ENCODE measurements at regions not wholly inside any gene's neighbourhood (a gene's known extent, or its start where the extent isn't known, plus 50 kb on each side); places are given as distances from the start of the nearest gene placed in this dataset.

DNA sequence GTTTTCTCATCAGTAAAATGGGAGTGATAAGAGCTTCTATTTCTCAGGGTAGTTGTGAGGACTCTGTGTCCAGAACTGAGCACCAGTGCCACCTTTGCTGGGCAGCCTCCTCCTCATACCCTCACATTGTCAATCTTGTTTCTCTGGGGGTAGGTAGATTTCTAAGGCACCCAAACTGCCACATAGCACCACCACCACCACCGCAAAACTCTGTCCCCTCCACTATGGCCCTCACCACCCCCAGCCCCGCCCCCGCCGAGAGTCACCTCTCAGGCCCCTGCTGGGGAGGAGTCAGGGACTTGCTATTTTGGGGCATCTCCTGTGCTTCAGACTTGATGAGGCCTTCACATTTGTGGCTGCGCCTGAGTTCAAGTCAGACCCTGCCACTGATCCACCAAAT, 549.2 kb downstream of the PTPRU start:
- H3K27ac Mint-ChIP-seq: no peak overlapping the region
- 92 to 100% methylated on average over 1 to 5 of the region's 5 CpGs for WGBS, 2 experiments (ENCODE audit: insufficient coverage in 1 of 2, insufficient read length in 1 of 2)
- H3K4me3 Mint-ChIP-seq: no peak overlapping the region
- no peaks in the 10 kb centered on the region for H3K9me3 ChIP-seq (ENCODE audit: control insufficient read depth, low read length)
- H3K36me3 Mint-ChIP-seq (ENCODE audit: low read depth): no peaks in the 10 kb centered on the region
- H3K4me1 ChIP-seq (ENCODE audit: control insufficient read depth, insufficient read depth, low read length): no peaks in the 10 kb centered on the region
- no peaks in the 10 kb centered on the region for H3K9me3 Mint-ChIP-seq
- DNase-seq: no peak
- no peaks in the 10 kb centered on the region for H3K36me3 ChIP-seq (ENCODE audit: control insufficient read depth, insufficient read depth, low read length)
- no peak overlapping the region for H3K27ac ChIP-seq (ENCODE audit: low read depth, low read length)
- no peaks in the 10 kb centered on the region for H3K4me1 Mint-ChIP-seq
- H3K4me3 ChIP-seq (ENCODE audit: low read length): no peak overlapping the region
- no peaks in the 10 kb centered on the region for H3K27me3 Mint-ChIP-seq (ENCODE audit: insufficient read depth)
- H3K27me3 ChIP-seq (ENCODE audit: control insufficient read depth, insufficient read depth, low read length, poor library complexity, severe bottlenecking): peaks cover 20% of the 10 kb centered on the region
- TF ChIP-seq, protein P1, sequence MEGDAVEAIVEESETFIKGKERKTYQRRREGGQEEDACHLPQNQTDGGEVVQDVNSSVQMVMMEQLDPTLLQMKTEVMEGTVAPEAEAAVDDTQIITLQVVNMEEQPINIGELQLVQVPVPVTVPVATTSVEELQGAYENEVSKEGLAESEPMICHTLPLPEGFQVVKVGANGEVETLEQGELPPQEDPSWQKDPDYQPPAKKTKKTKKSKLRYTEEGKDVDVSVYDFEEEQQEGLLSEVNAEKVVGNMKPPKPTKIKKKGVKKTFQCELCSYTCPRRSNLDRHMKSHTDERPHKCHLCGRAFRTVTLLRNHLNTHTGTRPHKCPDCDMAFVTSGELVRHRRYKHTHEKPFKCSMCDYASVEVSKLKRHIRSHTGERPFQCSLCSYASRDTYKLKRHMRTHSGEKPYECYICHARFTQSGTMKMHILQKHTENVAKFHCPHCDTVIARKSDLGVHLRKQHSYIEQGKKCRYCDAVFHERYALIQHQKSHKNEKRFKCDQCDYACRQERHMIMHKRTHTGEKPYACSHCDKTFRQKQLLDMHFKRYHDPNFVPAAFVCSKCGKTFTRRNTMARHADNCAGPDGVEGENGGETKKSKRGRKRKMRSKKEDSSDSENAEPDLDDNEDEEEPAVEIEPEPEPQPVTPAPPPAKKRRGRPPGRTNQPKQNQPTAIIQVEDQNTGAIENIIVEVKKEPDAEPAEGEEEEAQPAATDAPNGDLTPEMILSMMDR (conservative IDR thresholded peaks at IDR 0.05): no peak
- no peak overlapping the region for H3K9ac ChIP-seq (ENCODE audit: extremely low read depth, low read length, poor library complexity, severe bottlenecking)

DNA sequence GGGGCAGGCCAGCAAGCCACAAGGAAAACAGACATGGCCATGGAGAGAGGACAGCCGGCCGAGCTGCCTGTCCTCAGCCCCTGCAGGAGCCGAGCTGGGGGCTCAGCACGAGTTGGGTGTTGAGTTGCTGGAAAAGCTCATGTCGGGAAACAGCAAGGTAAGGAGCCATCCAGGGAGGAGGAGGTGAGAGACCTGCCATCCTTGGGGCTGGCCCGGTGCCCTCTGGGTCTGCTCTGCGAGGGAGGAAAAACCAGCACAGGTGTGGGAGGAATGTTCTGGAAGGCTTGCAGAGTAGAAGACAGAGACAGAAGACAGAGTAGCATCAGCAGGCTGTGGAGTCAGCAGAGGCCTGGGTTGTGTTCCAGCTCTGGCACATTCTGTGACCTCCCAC, 548.8 kb downstream of the PTPRU start:
- Mint-ChIP-seq H3K4me1 (no peaks in the 10 kb centered on the region), H3K27me3 (ENCODE audit: insufficient read depth) (no peaks in the 10 kb centered on the region), H3K27ac (no peak overlapping the region), H3K4me3 (no peak overlapping the region), H3K36me3 (ENCODE audit: low read depth) (no peaks in the 10 kb centered on the region), H3K9me3 (no peaks in the 10 kb centered on the region)
- no peak for DNase-seq
- H3K9ac ChIP-seq (ENCODE audit: extremely low read depth, low read length, poor library complexity, severe bottlenecking): no peak overlapping the region
- 85 to 100% methylated on average over 5 to 7 of the region's 7 CpGs for WGBS, 2 experiments (ENCODE audit: insufficient coverage in 1 of 2, insufficient read length in 1 of 2)
- peaks cover 20% of the 10 kb centered on the region for H3K27me3 ChIP-seq (ENCODE audit: control insufficient read depth, insufficient read depth, low read length, poor library complexity, severe bottlenecking)
- no peaks in the 10 kb centered on the region for H3K9me3 ChIP-seq (ENCODE audit: control insufficient read depth, low read length)
- H3K4me3 ChIP-seq (ENCODE audit: low read length): no peak overlapping the region
- TF ChIP-seq, protein P1 (conservative IDR thresholded peaks at IDR 0.05): no peak
- H3K36me3 ChIP-seq (ENCODE audit: control insufficient read depth, insufficient read depth, low read length): no peaks in the 10 kb centered on the region
- H3K27ac ChIP-seq (ENCODE audit: low read depth, low read length): no peak overlapping the region
- no peaks in the 10 kb centered on the region for H3K4me1 ChIP-seq (ENCODE audit: control insufficient read depth, insufficient read depth, low read length)

DNA sequence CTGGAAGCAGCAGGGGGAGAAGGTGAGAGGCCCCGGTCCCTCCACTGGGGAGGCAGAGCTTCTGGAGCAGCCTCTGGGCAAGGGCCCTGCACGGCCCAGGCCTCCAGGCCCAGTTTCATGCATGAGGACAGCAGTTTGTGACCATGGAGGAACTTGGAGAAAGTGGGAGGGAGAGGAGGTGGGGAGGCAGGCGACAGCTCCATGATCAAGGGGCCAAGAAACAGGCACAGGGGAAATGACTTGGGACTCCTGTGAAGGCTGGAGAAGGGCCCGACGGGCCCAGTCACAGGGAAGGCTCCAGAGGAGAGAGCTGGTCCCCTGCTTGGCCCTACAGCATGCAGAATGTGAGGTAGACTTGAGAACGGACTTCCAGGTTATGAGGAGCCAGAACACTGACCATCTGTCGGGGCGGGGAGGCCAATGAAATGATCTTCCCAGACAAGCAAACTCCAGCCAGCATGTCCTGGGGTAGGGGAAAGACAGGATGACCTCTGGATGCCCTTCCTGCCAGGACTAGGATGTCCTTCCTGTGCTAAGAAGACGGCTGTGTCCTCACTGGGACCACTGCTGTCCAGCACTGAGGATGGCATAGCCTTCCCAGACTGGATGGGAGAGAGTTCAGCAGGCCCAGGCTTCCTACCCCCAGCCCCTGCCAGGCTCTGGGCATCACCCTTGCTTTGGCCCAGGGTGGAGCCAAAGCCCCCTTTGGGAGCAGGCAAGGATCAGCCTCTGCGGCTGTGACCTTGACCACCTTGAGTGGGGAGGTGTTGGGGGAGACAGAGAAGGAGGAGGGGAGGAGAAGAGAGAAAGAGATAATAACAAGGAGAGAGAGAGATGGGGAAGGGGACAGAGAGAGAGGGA, 548.2 kb downstream of the PTPRU start:
- 91% methylated on average over 4 to 10 of the region's 10 CpGs for WGBS, 2 experiments (ENCODE audit: insufficient coverage in 1 of 2, insufficient read length in 1 of 2)
- H3K27ac Mint-ChIP-seq: no peak overlapping the region
- Histone ChIP-seq H3K36me3 (ENCODE audit: control insufficient read depth, insufficient read depth, low read length) (no peaks in the 10 kb centered on the region), H3K27ac (ENCODE audit: low read depth, low read length) (no peak overlapping the region), H3K9me3 (ENCODE audit: control insufficient read depth, low read length) (no peaks in the 10 kb centered on the region), H3K27me3 (ENCODE audit: control insufficient read depth, insufficient read depth, low read length, poor library complexity, severe bottlenecking) (peaks cover 20% of the 10 kb centered on the region), H3K4me1 (ENCODE audit: control insufficient read depth, insufficient read depth, low read length) (no peaks in the 10 kb centered on the region), H3K4me3 (ENCODE audit: low read length) (no peak overlapping the region), H3K9ac (ENCODE audit: extremely low read depth, low read length, poor library complexity, severe bottlenecking) (no peak overlapping the region)
- TF ChIP-seq, protein P1 (conservative IDR thresholded peaks at IDR 0.05): no peak
- H3K36me3 Mint-ChIP-seq (ENCODE audit: low read depth): no peaks in the 10 kb centered on the region
- no peak overlapping the region for H3K4me3 Mint-ChIP-seq
- no peak for DNase-seq
- H3K4me1 Mint-ChIP-seq: no peaks in the 10 kb centered on the region
- no peaks in the 10 kb centered on the region for H3K9me3 Mint-ChIP-seq
- H3K27me3 Mint-ChIP-seq (ENCODE audit: insufficient read depth): no peaks in the 10 kb centered on the region

Measured in endodermal cell (in vitro differentiated cells).